ENCODE measurements at regions not wholly inside any gene's neighbourhood (a gene's known extent, or its start where the extent isn't known, plus 50 kb on each side); places are given as distances from the start of the nearest gene placed in this dataset.

DNA sequence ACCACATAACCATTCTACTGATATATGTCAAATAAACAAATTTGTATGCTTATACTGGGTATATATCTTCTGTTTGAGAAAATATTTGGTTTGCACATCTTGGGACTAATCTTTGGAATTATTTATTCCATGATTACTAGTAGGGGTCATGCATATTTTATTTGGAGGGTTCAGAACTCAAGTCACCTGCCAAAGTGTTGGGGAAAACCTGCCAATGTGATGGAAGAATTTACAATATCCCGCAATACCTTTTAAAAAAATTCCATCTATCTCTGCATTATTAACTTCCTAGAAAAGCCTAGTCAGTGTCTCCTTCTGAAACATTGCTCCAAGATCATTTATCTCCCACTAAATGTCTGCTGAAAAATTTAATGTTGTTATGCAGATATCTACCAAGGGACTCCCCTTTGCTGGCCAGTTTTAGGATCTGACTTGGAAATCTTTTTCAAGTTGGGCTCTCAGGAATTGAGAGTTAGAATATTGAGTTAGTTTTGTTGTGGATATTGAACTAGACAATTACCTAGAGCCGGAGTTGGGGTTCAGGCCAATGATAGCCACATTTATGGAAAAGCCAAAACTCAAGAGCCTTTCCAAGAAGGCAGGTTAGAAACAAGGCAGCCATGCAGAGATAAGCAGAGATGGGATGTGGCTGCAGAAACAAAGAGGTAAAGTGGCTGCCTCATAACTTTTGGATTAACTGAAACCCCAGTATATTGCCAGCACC is 425.2 kb downstream of the ADAMTS20 start:
- Histone ChIP-seq H3K79me2 (ENCODE audit: control insufficient read depth, insufficient read depth, low read length) (no peaks in the 10 kb centered on the region), H4K20me1 (replicated peaks; ENCODE audit: control insufficient read depth, extremely low read depth, insufficient read depth, low read length) (no peaks in the 10 kb centered on the region), H3K4me3 (replicated peaks in 1 of 3; ENCODE audit: insufficient read depth in 1 of 3, low read depth in 1 of 3, low read length in 3 of 3) (no peak overlapping the region), H3K9me3 (replicated peaks; ENCODE audit: control insufficient read depth, insufficient read depth, low read length) (no peaks in the 10 kb centered on the region), H3K4me1 (ENCODE audit: control insufficient read depth, extremely low read depth, insufficient read depth, low read length) (no peaks in the 10 kb centered on the region), H2AFZ (ENCODE audit: low read depth, low read length) (no peak overlapping the region), H3K9me1 (replicated peaks; ENCODE audit: control insufficient read depth, extremely low read depth, insufficient read depth, low read length) (no peaks in the 10 kb centered on the region), H3K36me3 (ENCODE audit: control insufficient read depth in 2 of 2, extremely low read depth in 1 of 2, insufficient read depth in 2 of 2, low read length in 2 of 2) (no peaks in the 10 kb centered on the region), H3K27me3 (ENCODE audit: control insufficient read depth in 2 of 2, insufficient read depth in 2 of 2, low read length in 2 of 2) (no peaks in the 10 kb centered on the region), H3K27ac (ENCODE audit: insufficient read depth, low read depth, low read length) (no peak overlapping the region), H3K4me2 (ENCODE audit: insufficient read depth, low read length) (no peak overlapping the region), H3K9ac (replicated peaks; ENCODE audit: extremely low read depth, insufficient read depth, low read length) (no peak overlapping the region)
- no TSS peak for BruUV-seq (replicated peaks)
- CTCF ChIA-PET: no interaction called here
- dilution Hi-C loops (cut with MboI; ENCODE audit: extremely low pct_ligation_motif_present, low sequenced_read_pairs) (no loop called here), intact Hi-C loops (cut with micrococcal nuclease) (no loop called here)
- TF ChIP-seq CTCF (IDR thresholded peaks at IDR 0.05; ENCODE audit: extremely low read depth in 1 of 2, insufficient read depth in 1 of 2, low read depth in 1 of 2, low read length in 2 of 2) (no peak), MAX (IDR thresholded peaks at IDR 0.05; ENCODE audit: insufficient read depth, insufficient read length) (no peak), FOS (IDR thresholded peaks at IDR 0.05; ENCODE audit: borderline replicate concordance, insufficient read depth, low read length) (no peak), JUN (IDR thresholded peaks at IDR 0.05; ENCODE audit: borderline replicate concordance, insufficient read depth, insufficient read length, low read depth) (no peak), EZH2 (IDR thresholded peaks at IDR 0.05; ENCODE audit: borderline replicate concordance, low read depth, low read length, severe bottlenecking) (no peak), POLR2A (IDR thresholded peaks at IDR 0.05; ENCODE audit: low read depth, low read length) (no peak), MYC (IDR thresholded peaks at IDR 0.05; ENCODE audit: low read depth, low read length) (no peak), GATA2 (IDR thresholded peaks at IDR 0.05; ENCODE audit: insufficient read depth, insufficient read length, low read depth, low read length) (no peak), POLR2AphosphoS5 (IDR thresholded peaks at IDR 0.05; ENCODE audit: insufficient read depth, low read depth, low read length) (no peak)
- FAIRE-seq (no peak), DNase-seq (ENCODE audit: low read depth, low spot score) (no peak)
- POLR2A ChIA-PET: no interaction called here

All from endothelial cell of umbilical vein (primary cell).